ENCODE measurements at regions not wholly inside any gene's neighbourhood (a gene's known extent, or its start where the extent isn't known, plus 50 kb on each side); places are given as distances from the start of the nearest gene placed in this dataset.

- TF ChIP-seq BRCA1 (IDR thresholded peaks at IDR 0.05; ENCODE audit: low read depth, low read length), result no peak
- TF ChIP-seq CTCF (IDR thresholded peaks at IDR 0.05; ENCODE audit: control extremely low read depth in 1 of 3, insufficient read depth in 1 of 3, low read depth in 1 of 3, low read length in 3 of 3), result no peak
- TF ChIP-seq POLR2A (IDR thresholded peaks at IDR 0.05; ENCODE audit: control extremely low read depth in 1 of 2, low read depth in 2 of 2, low read length in 2 of 2), result no peak
- no peak for TF ChIP-seq SIN3A (conservative IDR thresholded peaks at IDR 0.05 in 1 of 2, IDR thresholded peaks at IDR 0.05 in 1 of 2; ENCODE audit: low read depth in 1 of 2, low read length in 2 of 2)
- no peak for TF ChIP-seq NRF1 (IDR thresholded peaks at IDR 0.05; ENCODE audit: low read depth, low read length)
- TF ChIP-seq YY1 (IDR thresholded peaks at IDR 0.05; ENCODE audit: low read depth, low read length), result no peak
- no peak for TF ChIP-seq POLR2AphosphoS5 (IDR thresholded peaks at IDR 0.05; ENCODE audit: low read depth, low read length)
- no peak for TF ChIP-seq CREB1 (IDR thresholded peaks at IDR 0.05)
- no peak for TF ChIP-seq TBP (IDR thresholded peaks at IDR 0.05; ENCODE audit: low read depth, low read length)
- TF ChIP-seq TAF1 (IDR thresholded peaks at IDR 0.05; ENCODE audit: low read depth, low read length), result no peak
These were observed 590.1 kb downstream of the RAB28 start for GRCh38 chr4:12894062-12894461.
